ENCODE measurements at regions not wholly inside any gene's neighbourhood (a gene's known extent, or its start where the extent isn't known, plus 50 kb on each side); places are given as distances from the start of the nearest gene placed in this dataset.

GRCh38 chr18:21934766-21935015 is 194.1 kb downstream of the MIB1 start (continued):
- TF ChIP-seq ZNF253 (CRISPR knock-in tag; IDR thresholded peaks at IDR 0.05; ENCODE audit: borderline replicate concordance) (no peak), MEF2D (CRISPR knock-in tag; IDR thresholded peaks at IDR 0.05) (no peak), MEIS1 (CRISPR knock-in tag; IDR thresholded peaks at IDR 0.05; ENCODE audit: borderline replicate concordance) (no peak), NFE2 (CRISPR knock-in tag; IDR thresholded peaks at IDR 0.05) (no peak), ATF7-NPFF (CRISPR knock-in tag; IDR thresholded peaks at IDR 0.05; ENCODE audit: low read depth) (no peak), REXO4 (CRISPR knock-in tag; IDR thresholded peaks at IDR 0.05; ENCODE audit: borderline replicate concordance) (no peak), REPIN1 (CRISPR knock-in tag; IDR thresholded peaks at IDR 0.05; ENCODE audit: borderline replicate concordance, low read depth) (no peak)
- TF ChIP-seq, protein P1, sequence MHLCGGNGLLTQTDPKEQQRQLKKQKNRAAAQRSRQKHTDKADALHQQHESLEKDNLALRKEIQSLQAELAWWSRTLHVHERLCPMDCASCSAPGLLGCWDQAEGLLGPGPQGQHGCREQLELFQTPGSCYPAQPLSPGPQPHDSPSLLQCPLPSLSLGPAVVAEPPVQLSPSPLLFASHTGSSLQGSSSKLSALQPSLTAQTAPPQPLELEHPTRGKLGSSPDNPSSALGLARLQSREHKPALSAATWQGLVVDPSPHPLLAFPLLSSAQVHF (CRISPR knock-in tag; IDR thresholded peaks at IDR 0.05): no peak

DNA sequence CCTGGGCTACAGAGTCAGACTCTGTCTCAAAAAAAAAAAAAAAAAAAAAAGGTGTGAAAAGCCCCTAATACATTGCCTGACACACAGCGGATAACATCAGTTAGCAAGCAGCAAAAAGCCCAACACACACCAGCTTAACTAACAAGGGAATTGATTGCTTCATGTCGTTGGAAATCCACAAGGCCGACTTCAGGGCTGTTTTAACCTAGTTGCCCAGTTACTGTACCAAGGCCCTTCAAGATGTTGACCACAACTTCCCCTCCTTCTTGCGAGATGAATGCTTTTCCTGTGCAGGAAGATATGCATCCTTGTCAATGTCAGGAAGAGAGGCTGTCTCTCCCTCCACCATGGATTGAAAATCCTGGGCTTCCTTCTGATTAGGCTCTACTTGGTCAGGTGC is 202.9 kb downstream of the MIB1 start:
- 0 out of 2 replicates have a peak, but pooled peaks cover 7% of the 10 kb centered on the region for H3K4me1 ChIP-seq (ENCODE audit: insufficient read depth, low read length)
- no peaks in the 10 kb centered on the region for H3K9me3 ChIP-seq (ENCODE audit: low read length)
- TF ChIP-seq ZNF274 (CRISPR knock-in tag; IDR thresholded peaks at IDR 0.05): no peak
- no peak for TF ChIP-seq ZNF337 (CRISPR knock-in tag; IDR thresholded peaks at IDR 0.05; ENCODE audit: borderline replicate concordance, low read depth)
- TF ChIP-seq SRF (IDR thresholded peaks at IDR 0.05; ENCODE audit: low read depth, low read length): no peak
- no peak for TF ChIP-seq GFI1 (CRISPR knock-in tag; IDR thresholded peaks at IDR 0.05; ENCODE audit: borderline replicate concordance)
- no peak for TF ChIP-seq ZNF644 (CRISPR knock-in tag; IDR thresholded peaks at IDR 0.05; ENCODE audit: low read depth)
- TF ChIP-seq PCBP2 (optimal IDR thresholded peaks at IDR 0.05; ENCODE audit: low read depth, low read length, poor library complexity, severe bottlenecking): no peak
- TF ChIP-seq HNF4A (CRISPR knock-in tag; IDR thresholded peaks at IDR 0.05): no peak
- no peak overlapping the region for H3K27ac ChIP-seq (ENCODE audit: extremely low read length, insufficient read depth, low read length)
- H2AFZ ChIP-seq (ENCODE audit: low read length): no peak overlapping the region
- in situ Hi-C loops (cut with HindIII; ENCODE audit: extremely low pct_ligation_motif_present, low pct_unique_long_range_greater_than_20kb): no loop called here
- H3K27me3 ChIP-seq (ENCODE audit: control insufficient read depth in 1 of 2, insufficient read depth in 2 of 2, low read length in 2 of 2): no peaks in the 10 kb centered on the region; a peak in 2 of 5 replicates
- ATAC-seq (no peak), FAIRE-seq (no peak), DNase-seq (ENCODE audit: low spot score) (no peak)
- no peaks in the 10 kb centered on the region for H3K36me3 ChIP-seq (replicated peaks in 1 of 2; ENCODE audit: control insufficient read depth in 1 of 2, insufficient read depth in 2 of 2, low read length in 2 of 2)
- 56% methylated on average over 4 of the region's 4 CpGs for WGBS (ENCODE audit: low lambda C conversion rate)
- H4K20me1 ChIP-seq (ENCODE audit: insufficient read depth, low read length): no peaks in the 10 kb centered on the region
- intact Hi-C loops (cut with micrococcal nuclease; ENCODE audit: unreplicated experiment): loop anchor here (5.0 kb wide), 1 partner anchor 1639 kb away; no protein-coding TSS in a partner anchor
- H3K9ac ChIP-seq (ENCODE audit: insufficient read depth, low read depth, low read length): no peak overlapping the region
- no TSS peak for BruUV-seq (replicated peaks)
- ChIA-PET CTCF (ENCODE audit: low intra/inter-chr PET ratio, low total read pairs) (no interaction called here), POLR2A (no interaction called here)
- no peaks in the 10 kb centered on the region for H3K79me2 ChIP-seq (ENCODE audit: insufficient read depth, low read length)
- H3K4me3 ChIP-seq (replicated peaks in 1 of 3; ENCODE audit: insufficient read depth in 1 of 3, low read depth in 2 of 3, low read length in 3 of 3): no peak overlapping the region
- H3K4me2 ChIP-seq (ENCODE audit: low read depth, low read length): no peak overlapping the region
